PC-3 (cell line): ENCODE measurements at regions not wholly inside any gene's neighbourhood (a gene's known extent, or its start where the extent isn't known, plus 50 kb on each side); places are given as distances from the start of the nearest gene placed in this dataset.

ENCODE experiments used
- CTCF ChIP-seq: fragments of 300-600 bp; sonication (generic); conservative IDR thresholded peaks from 2 replicates; pipeline ENCODE4 v1.5.1; 2017; ENCODE audit warnings: antibody characterized with exemption, low read depth, mild to moderate bottlenecking, low read length
- EZH2 ChIP-seq: fragments of 300-600 bp; sonication (generic); IDR thresholded peaks from one replicate; pipeline ENCODE4 v1.6.1; 2017; ENCODE audit warnings: antibody characterized with exemption, mild to moderate bottlenecking, low read length; ENCODE audit not compliant: unreplicated experiment

- TF ChIP-seq CTCF (no peak), EZH2 (no peak)
Measured at GRCh38 chr21:38178653-38179470, 77.9 kb upstream of the KCNJ15 start.
